GM21423 (cell line): ENCODE measurements at regions not wholly inside any gene's neighbourhood (a gene's known extent, or its start where the extent isn't known, plus 50 kb on each side); places are given as distances from the start of the nearest gene placed in this dataset.
"Not testable (repeated sequence)": the region's sequence is repeated elsewhere in the genome, so short reads cannot be mapped to it uniquely, and the experiment has no call there.

Experiments used
- ATAC-seq: cut with Tn5 transposase; IDR thresholded peaks from one replicate; pipeline ENCODE4 v1.9.1; 2021; ENCODE audit warnings: mild to moderate bottlenecking, moderate library complexity; ENCODE audit not compliant: unreplicated experiment

DNA sequence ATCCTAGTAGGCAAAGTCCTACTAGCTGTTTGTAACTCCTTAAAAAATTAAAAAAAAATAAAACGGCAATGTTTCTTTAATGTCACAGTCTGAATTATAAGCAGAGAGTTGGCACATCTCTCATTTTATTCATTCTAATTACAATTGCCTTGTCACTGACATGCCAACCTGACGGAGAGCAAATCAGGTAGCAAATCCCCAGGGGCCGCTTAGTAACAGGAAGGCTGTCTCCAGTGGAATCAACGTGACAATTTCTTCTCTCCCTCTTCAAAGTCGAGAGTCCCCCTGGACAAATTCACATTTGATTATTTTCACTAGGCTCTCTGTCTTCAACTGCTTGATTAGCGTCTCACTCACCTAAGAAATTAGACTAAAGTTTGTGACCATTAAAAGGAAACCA lies 1598.9 kb upstream of the PIK3C3 start:
- ATAC-seq: no peak

DNA sequence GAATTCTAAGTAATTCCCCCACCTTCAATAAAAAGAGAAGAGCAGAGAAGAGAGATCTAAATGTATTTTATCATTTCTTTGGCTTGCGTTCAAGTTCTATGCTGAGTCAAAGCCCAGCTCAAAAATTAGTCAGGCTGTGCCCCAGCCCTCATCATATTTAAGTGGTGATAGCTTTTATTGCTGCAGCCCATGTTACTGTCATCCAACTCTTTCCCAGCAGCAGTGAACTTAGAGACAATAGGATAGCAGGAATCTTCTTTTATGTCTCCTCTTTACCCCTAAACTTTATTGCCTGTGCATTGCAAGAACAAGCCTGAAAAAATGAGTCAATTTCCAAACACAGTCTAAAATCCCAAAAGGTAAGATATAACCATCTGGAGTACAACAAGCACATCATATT lies 1599.3 kb upstream of the PIK3C3 start:
- ATAC-seq: no peak

DNA sequence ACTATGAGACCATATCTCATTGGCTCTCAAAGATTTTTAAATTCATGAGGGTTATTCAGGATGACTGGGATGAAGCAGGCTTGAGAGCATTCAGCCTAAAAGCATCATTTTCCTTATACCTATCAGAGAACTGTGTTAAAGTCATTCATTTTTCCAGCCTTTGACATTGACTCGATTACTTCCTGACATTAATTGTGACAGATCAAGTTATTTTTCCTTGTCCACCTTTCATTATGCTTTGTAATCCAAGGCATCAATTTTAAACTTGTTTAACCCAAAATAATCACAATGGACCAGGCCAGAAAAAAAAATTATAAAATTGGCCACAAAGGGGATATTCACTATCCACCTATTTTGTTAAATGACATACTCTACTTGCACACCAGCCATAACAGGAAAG lies 1606.8 kb upstream of the PIK3C3 start:
- no peak for ATAC-seq

DNA sequence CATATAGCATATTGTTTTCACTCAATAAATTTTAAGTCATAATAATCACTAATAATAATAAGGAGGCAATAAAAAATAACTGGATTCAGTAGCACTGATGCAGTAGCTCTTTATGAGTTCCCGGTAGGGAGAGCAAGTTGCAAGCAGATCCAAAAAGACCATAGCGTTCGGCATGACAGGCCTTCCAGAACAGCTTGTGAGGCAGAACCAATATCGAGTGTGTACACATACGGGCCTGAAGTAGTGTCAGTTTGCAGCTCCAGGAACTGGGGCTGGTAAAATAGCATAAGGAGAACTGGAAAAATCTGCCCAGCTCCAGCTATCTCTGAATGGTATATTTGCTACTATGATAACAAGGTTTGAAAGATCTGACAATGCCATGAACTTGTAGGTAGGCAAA lies 1607.8 kb upstream of the PIK3C3 start:
- ATAC-seq: no peak

DNA sequence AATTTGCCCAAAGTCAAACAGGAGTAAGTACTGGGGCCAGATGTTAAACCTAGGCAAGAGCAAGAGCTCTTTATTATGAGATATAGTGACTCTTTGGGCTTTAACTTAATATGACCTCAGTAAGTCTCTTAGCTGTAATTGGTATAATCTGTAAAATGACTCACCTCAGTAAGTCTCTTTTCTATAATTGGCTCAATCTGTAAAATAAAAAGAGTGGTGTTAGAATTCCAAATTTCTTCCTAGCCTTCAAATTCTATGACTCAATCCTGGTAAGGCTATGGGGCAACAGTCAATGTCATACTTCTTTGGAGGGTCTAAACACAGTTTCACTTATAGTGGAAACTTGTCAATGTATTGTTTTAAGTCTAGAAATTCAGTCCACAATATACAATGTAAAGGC lies 1608.9 kb upstream of the PIK3C3 start:
- ATAC-seq: no peak

DNA sequence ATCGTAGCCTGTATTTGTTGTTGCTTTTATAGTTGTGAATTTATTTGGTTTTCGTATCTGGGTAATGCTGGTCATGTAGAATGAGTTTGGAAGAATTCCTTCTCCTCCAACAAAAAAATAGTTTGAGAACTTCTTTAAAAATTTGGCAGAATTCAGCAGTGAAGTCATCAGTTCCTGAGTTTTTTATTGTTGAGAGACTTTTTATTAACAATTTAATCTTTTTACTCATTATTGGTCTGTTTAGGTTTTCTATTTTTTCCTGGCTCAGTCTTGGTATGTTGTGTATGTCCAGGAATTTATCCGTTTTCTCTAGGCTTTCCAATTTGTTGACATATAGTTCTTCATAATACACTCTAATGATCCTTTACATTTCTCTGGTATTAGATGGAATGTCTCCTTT lies 1613.3 kb upstream of the PIK3C3 start:
- no peak for ATAC-seq

DNA sequence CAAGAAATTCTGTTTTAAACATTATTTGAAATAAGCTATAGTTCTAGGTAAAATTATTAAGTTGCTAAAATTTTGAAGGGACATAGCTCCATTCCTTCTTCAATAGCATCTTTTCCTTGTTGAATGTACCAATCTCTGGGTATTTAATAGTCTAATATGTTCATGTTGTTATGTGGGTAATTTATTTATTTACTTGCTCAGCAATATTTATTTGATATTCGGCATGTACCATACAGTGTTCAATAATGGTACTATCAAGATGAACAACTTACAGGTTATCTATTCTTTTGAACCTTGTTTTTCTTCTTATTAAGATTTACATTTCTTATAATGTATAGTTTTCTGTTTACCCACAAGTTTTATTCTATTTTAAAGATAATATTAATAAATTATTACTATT lies 1616.8 kb upstream of the PIK3C3 start:
- ATAC-seq: no peak

DNA sequence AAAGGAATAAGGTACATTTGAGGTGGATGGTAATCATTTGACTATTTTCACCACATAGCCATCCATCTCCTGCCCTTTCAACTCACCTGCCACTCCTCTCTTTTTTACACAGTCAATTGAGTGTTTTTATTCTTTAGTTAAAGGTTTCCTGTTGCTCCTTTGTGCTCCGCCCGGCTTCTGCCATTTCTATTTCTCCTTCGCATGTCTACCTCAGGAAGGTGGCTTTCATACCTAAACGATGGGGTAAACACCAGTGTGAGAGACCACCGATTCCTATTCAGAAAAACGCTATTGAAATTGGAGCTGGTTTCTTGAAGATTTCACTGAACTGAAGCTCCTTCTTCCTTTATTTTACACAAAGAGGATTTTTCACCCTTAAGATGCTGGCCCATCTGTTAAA lies 1628.0 kb upstream of the PIK3C3 start:
- ATAC-seq: no peak

DNA sequence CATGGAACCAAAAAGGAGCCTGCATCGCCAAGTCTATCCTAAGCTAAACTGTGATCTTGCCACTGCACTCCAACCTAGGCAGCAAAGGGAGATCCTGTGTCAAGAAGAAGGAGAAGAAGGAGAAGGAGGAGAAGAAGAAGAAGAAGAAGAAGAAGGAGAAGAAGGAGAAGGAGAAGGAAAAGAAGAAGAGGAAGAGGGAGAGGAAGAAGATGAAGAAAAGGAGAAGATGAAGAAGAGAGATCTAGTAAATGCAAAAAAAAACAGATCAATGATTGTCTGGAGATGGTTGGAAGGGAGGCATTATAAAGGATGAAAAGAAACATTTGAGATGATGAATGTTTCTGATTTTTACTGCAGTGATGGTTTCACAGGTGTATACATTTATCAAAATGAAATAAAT lies 1629.0 kb upstream of the PIK3C3 start:
- no peak for ATAC-seq

DNA sequence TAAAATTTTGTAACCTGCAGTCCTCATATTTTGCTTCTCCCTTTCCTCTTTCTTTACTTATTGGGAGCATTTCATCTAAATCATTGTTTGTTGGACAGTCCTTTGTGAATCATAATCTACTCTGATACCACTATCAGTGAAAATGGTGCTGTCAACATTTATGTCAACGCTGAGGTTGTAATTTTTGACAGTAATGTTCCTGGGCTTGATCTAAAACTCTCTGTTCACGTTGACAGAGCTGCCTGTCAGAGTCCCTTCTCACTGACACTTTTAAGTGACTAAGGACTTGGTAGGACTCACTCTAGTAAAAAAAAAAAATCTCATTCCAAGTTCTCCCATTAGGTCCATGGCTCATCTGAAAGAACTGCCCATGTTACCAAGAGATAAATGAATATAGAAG lies 1640.8 kb upstream of the PIK3C3 start:
- ATAC-seq: no peak

DNA sequence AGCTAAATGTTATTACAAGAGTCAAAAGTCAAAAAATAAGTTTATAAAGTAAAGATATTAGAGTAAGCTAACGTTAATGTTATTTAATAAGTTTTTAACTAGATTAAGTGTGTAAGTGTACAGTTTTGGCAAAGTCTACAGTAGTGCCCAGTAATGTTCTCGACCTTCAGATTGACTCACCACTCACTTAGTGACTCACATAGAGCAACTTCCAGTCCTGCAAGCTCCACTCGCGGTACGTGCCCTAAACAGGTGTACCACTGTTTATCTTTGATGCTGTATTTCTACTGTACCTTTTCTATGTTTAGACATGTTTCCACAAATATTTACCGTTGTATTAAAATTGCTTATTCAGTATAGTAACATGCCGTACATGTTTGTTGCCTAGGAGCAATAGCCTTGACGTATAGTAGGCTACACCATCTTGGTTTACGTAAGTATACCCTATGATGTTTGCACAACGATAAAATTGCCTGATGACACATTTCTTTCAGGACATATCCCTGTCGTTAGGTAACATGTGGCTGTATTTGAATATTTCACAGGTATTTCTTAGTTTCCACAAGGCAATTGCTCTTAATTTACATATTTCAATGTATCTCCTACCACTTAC lies 1641.9 kb upstream of the PIK3C3 start:
- ATAC-seq: no peak

DNA sequence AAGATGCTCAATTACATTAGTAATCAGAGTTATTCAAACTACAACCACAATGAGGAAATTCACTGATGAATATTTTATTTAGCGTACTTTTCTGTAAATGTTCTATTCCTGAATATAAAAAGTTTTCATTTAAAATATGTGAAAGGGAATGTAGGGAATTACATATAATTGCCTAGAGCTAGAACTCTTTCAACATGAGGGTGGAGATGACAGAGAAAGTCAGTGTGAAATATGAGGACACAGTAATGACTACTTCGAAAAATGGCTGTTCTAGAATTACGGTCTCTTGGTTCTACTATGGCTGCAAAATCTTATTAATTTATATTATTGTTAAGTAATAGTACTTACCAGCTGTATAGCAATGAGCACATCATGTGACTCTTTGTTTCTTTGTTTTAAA lies 1647.4 kb upstream of the PIK3C3 start:
- no peak for ATAC-seq

DNA sequence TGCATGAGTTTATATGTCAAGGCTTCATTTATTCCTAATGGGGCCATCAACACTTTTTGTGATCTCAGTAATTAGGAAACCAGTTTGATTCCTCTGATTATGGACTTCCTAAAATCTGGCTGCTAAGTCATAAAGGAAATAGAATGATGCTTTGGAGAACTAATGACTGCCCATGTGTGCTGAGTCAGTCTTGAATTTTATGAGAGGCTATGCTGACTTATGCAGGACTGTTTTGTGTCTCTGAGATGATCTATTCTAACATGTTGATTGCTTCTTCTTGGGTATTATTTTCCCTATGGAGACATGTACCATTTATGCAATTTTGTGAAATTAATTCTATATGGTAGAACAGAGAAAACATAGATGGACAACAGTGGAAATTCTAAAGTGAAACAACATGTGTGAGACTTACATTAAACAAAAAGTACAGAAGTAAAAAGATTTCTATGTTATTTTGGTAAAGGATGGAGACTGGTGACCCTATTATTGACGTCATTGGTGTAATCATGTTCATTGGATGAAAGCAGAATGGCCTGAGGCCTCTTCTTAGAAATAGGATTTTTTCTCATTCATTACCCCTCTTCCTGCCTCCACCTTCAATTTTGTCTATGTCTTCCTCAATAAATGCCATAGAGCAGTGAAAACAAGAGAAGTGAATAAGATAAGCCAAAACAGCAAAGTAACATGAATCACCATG lies 1658.2 kb upstream of the PIK3C3 start:
- no peak for ATAC-seq

DNA sequence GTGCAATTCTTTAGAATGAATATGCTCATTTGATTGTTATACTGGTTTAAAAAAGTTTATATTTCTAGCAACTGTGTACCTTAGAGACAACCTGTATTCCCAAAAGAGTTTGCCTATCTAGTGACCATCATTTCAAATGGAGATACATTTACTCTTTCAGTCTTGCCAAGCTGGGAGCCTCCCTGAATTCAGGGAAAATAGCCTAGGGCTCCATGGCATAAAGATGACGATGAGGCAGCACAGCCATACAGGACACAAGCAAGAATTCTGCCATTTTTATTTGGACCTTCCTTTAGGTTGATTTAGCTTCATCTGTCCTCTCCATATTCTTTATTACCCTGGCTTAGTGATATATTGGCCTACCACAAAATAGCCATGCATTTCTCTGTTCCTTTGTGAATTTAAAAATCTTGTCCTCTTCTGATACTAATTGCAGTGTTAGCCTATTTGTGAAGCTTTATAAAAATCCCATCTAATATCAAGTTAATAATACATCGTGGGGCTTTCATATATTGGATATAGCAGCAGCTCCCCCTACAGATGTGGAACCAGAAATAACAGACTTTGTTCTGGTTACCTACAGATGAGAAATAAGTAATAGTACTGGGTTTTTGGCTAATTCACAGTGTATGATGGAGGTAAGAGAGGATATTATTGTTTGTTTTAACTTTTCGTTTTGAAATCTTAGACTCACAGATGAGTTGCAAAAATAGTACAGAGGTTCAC lies 1661.9 kb upstream of the PIK3C3 start:
- no peak for ATAC-seq

DNA sequence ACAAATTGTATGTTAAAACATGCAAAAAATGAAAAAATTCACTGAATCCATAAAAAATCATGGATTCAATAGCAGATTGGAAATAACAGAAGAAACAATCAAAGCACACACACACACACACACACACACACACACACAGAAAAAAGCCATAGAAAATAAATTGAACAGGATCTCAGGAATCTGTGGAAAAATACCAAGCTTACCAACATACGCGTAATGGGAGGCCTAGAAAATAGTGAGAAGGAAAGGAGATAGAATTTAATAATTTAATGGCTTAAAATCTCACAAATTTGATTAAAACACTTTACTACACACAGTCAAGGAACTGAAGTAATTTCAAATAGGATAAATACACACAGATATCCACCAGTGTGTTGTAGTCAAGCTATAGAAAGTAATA lies 1671.5 kb upstream of the PIK3C3 start:
- no peak for ATAC-seq

DNA sequence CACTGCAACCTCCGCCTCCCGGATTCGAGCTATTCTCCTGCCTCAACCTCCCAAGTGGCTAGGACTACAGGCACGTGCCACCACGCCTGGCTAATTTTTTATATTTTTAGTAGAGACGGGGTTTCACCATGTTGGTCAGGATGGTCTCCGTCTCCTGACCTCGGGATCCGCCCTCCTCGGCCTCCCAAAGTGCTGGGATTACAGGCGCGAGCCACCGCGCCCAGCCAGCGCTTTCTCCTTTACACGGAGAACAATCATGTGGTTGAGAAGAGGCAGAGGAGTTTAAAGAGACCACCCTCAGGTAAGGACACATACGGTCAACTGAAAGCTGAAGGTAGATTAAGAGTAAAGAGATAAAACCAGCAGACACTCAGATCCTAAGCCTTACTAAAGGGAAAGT lies 1673.7 kb upstream of the PIK3C3 start:
- not testable (repeated sequence) for ATAC-seq

DNA sequence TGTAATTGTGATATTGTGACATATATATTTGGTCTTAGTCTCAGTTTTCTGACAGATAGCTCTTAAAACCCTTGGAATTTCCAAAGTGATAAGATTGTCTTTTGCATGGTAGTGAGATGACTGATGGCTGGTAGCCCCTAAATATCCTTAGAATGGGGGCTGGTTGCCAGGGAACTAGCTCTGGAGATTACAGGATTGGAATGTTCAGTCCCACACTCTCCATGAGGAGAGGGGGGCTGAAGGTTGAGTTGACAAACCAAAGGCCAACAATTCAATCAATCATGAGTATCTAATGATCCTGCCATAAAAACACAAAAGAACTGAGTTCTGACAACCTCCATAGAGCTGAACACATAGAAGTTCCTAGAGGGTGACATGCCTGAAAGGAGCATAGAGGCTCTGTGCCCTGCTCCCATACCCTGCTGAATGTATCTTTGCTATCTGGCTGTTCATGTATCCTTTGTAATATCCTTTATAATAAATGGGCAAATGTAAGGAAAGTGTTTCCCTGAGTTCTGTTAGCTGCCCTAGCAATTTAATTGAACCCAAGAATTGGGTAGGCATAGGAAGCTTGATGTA lies 1680.3 kb upstream of the PIK3C3 start:
- no peak for ATAC-seq

DNA sequence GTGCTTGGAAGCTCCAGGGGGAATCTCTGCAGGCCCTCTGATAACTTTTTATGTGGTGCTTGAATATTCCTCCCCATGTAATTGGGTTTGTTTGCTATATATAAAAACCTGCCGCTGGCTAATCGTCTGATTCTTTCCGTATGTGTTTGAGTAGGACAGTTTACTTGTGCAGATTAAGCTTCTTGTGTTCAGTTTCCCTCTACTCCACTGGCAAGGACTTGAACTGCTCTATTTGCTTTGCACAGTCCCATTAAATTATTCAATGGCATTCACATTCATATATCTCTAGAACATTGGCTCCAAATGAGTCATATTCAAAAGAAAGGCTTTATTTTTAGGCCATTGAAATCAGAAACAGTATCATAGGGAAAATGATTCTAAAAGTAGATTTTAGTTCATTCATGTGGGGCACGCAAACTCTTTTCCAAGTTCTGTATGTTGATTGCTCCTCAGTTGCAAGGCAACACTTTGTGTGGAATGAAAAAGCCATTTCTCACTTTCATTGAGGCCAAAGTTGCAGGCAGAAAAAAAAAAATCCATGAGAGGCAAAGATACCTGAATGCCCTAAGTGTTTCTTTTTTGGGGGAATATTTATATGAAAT lies 1682.3 kb upstream of the PIK3C3 start:
- no peak for ATAC-seq

DNA sequence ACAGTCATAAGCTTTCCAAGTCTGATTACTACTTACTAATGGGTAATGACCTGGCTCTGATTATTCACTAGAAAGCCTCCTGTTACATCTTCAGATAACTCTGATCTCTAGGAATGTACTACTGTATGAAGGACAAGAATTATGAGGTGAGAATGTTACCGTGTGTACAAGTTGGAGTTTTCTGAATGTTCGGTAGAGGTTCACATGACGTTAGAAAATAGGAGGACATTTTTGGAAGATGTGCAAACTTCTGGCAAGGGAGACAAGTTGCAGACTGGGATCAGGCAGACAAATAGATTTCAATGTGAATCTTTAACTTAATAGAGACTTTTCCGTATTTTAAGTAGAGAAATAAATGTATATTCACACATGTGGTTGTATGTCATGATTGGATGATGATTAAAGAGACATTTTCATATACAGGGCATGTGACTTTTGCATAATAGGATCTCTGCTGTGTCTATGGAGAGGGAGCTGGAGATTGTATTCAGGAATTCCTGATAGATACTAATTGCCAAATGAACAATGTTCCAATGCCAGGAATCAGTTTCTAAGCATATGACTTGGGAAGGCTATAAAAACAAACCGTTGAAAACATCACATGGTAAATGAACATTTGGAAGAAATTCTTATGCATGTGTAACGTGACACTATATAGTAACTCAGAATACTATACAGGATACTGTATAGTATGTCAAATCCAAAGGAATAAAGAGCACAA lies 1695.8 kb upstream of the PIK3C3 start:
- ATAC-seq: no peak

DNA sequence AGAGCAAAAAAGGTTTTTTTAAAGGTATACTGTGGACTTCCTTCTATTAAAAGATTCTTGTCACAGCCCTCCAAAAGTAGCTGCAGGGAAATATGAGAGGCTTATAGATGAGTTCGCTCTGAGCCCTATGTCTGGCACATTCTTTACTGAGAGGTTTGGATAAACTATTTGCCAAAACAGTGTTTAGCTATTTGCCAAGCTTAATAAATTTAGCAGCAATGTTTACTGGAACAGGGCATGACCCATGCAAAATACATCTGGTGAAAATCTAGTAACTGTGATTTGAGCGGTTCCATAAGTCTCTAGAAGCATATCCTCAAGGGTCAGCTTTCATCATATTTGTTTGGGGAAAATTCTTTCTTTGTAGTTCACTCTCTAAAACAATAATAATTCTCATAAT lies 1696.7 kb upstream of the PIK3C3 start:
- no peak for ATAC-seq

DNA sequence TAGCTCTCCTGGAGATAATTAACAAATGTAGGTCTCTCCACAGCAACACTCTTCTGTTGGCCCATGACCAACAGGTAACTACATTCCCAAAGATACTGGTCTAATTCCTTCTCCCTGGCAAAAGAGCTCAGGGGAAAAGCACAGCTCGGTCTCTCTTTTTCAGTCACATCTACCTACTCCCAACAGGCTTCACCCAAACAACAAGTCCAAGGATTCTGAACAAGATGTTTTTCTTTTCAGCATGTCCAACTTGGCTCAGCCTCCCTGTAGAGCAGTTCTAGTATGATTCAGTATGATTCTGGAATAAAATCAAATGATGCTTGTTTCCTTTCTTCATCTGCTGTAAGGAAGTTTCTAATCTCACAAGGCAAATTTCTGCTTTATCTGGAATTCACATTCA lies 1704.8 kb upstream of the PIK3C3 start:
- ATAC-seq: no peak
